ENCODE measurements at regions not wholly inside any gene's neighbourhood (a gene's known extent, or its start where the extent isn't known, plus 50 kb on each side); places are given as distances from the start of the nearest gene placed in this dataset.

- TF ChIP-seq GATA1 (IDR thresholded peaks at IDR 0.05; ENCODE audit: low read depth, low read length) (no peak), POLR2A (IDR thresholded peaks at IDR 0.05; ENCODE audit: low read length) (no peak)
- DNase-seq = no peak
Observed at GRCh38 chr2:164257742-164258141, 363.5 kb downstream of the GRB14 start.

GRCh38 chr2:164252568-164253287, 368.6 kb downstream of the GRB14 start:
- no peak for TF ChIP-seq POLR2A (IDR thresholded peaks at IDR 0.05; ENCODE audit: low read length)
- DNase-seq = no peak

GRCh38 chr2:164243315-164243714, 378.0 kb downstream of the GRB14 start:
- TF ChIP-seq POLR2A (IDR thresholded peaks at IDR 0.05; ENCODE audit: low read length) = no peak

GRCh38 chr2:164242409-164242808, 378.9 kb downstream of the GRB14 start:
- DNase-seq = no peak
- no peak for TF ChIP-seq GATA1 (IDR thresholded peaks at IDR 0.05; ENCODE audit: low read depth, low read length)
- TF ChIP-seq POLR2A (IDR thresholded peaks at IDR 0.05; ENCODE audit: low read length) = no peak

More at GRCh38 chr2:164243315-164243714, 378.0 kb downstream of the GRB14 start:
- no peak for DNase-seq

GRCh38 chr2:164234074-164234473, 387.2 kb downstream of the GRB14 start:
- DNase-seq = no peak
- TF ChIP-seq GATA1 (IDR thresholded peaks at IDR 0.05; ENCODE audit: low read depth, low read length) = no peak
- TF ChIP-seq POLR2A (IDR thresholded peaks at IDR 0.05; ENCODE audit: low read length) = no peak

- no peak for DNase-seq
- no peak for TF ChIP-seq GATA1 (IDR thresholded peaks at IDR 0.05; ENCODE audit: low read depth, low read length)
- no peak for TF ChIP-seq POLR2A (IDR thresholded peaks at IDR 0.05; ENCODE audit: low read length)
Observed at GRCh38 chr2:164224007-164224406, 397.3 kb downstream of the GRB14 start.

- no peak for TF ChIP-seq POLR2A (IDR thresholded peaks at IDR 0.05; ENCODE audit: low read length)
- TF ChIP-seq GATA1 (IDR thresholded peaks at IDR 0.05; ENCODE audit: low read depth, low read length) = no peak
- DNase-seq = no peak
Observed at GRCh38 chr2:164221473-164221872, 399.8 kb downstream of the GRB14 start.

GRCh38 chr2:164220265-164220664, 401.0 kb downstream of the GRB14 start:
- DNase-seq = no peak
- TF ChIP-seq GATA1 (IDR thresholded peaks at IDR 0.05; ENCODE audit: low read depth, low read length) = no peak
- TF ChIP-seq POLR2A (IDR thresholded peaks at IDR 0.05; ENCODE audit: low read length) = no peak

- TF ChIP-seq GATA1 (IDR thresholded peaks at IDR 0.05; ENCODE audit: low read depth, low read length) (no peak), POLR2A (IDR thresholded peaks at IDR 0.05; ENCODE audit: low read length) (no peak)
- DNase-seq = no peak
Observed at GRCh38 chr2:164213916-164214315, 407.4 kb downstream of the GRB14 start.

GRCh38 chr2:164205347-164205746, 415.9 kb downstream of the GRB14 start:
- no peak for DNase-seq
- TF ChIP-seq POLR2A (IDR thresholded peaks at IDR 0.05; ENCODE audit: low read length) (no peak), GATA1 (IDR thresholded peaks at IDR 0.05; ENCODE audit: low read depth, low read length) (no peak)

GRCh38 chr2:164203131-164203530, 418.2 kb downstream of the GRB14 start:
- TF ChIP-seq POLR2A (IDR thresholded peaks at IDR 0.05; ENCODE audit: low read length) (no peak), GATA1 (IDR thresholded peaks at IDR 0.05; ENCODE audit: low read depth, low read length) (no peak)

GRCh38 chr2:164198256-164198655, 423.0 kb downstream of the GRB14 start:
- TF ChIP-seq POLR2A (IDR thresholded peaks at IDR 0.05; ENCODE audit: low read length) (no peak), GATA1 (IDR thresholded peaks at IDR 0.05; ENCODE audit: low read depth, low read length) (no peak)
- DNase-seq = no peak

More at GRCh38 chr2:164203131-164203530, 418.2 kb downstream of the GRB14 start:
- no peak for DNase-seq

GRCh38 chr2:164190700-164191099, 430.6 kb downstream of the GRB14 start:
- no peak for TF ChIP-seq GATA1 (IDR thresholded peaks at IDR 0.05; ENCODE audit: low read depth, low read length)
- no peak for DNase-seq

- TF ChIP-seq GATA1 (IDR thresholded peaks at IDR 0.05; ENCODE audit: low read depth, low read length) = no peak
- TF ChIP-seq POLR2A (IDR thresholded peaks at IDR 0.05; ENCODE audit: low read length) = no peak
- DNase-seq = no peak
Observed at GRCh38 chr2:164189851-164190250, 431.4 kb downstream of the GRB14 start.

GRCh38 chr2:164187121-164187520, 434.2 kb downstream of the GRB14 start:
- DNase-seq = no peak

More at GRCh38 chr2:164187121-164187520, 434.2 kb downstream of the GRB14 start:
- TF ChIP-seq GATA1 (IDR thresholded peaks at IDR 0.05; ENCODE audit: low read depth, low read length) (no peak), POLR2A (IDR thresholded peaks at IDR 0.05; ENCODE audit: low read length) (no peak)

Data from erythroblast (primary cell).